Caco-2 (cell line): ENCODE measurements at regions not wholly inside any gene's neighbourhood (a gene's known extent, or its start where the extent isn't known, plus 50 kb on each side); places are given as distances from the start of the nearest gene placed in this dataset.
"Not testable (repeated sequence)": the region's sequence is repeated elsewhere in the genome, so short reads cannot be mapped to it uniquely, and the experiment has no call there.

ENCODE experiments used
- BruUV-seq: library from RNA; stranded (reverse); fragments of 400-500 nt; replicated peaks from 2 replicates; lab custom pipeline; 2021; lab: Mats Ljungman, UMichigan
- CTCF ChIA-PET: fragments of 300-600 bp; sonication (Branson Sonifier 250); formaldehyde crosslinking; loops from one replicate; lab custom pipeline; 2022; ENCODE audit warnings: antibody characterized with exemption; lab: Charles Lee
- POLR2A ChIA-PET: fragments of 300-600 bp; sonication (Branson Sonifier 250); formaldehyde crosslinking; loops from one replicate; lab custom pipeline; 2022; ENCODE audit warnings: antibody characterized with exemption; lab: Charles Lee
- DNase-seq, 2 experiments: peaks; one replicate each; pipeline versions ENCODE4 v3.0.0 to v3.0.0-alpha.2; 2020 to 2022
- H3K27me3 ChIP-seq: replicated peaks from 2 replicates; pipeline ENCODE4 v1.6.0; 2011; ENCODE audit warnings: low read length; ENCODE audit not compliant: control insufficient read depth, insufficient read depth
- H3K36me3 ChIP-seq: 2 replicates; pipeline ENCODE4 v1.5.1; 2011; ENCODE audit warnings: low read length; ENCODE audit not compliant: control insufficient read depth, insufficient read depth
- H3K4me1 ChIP-seq: fragments of 250-450 bp; sonication (Bioruptor Pico); 2 replicates; pipeline ENCODE4 v1.5.1; 2020; ENCODE audit warnings: mild to moderate bottlenecking
- H3K4me3 ChIP-seq: 2 replicates; pipeline ENCODE4 v1.5.1; 2011; ENCODE audit warnings: low read depth, mild to moderate bottlenecking, control low read depth, low read length
- H3K9me3 ChIP-seq: fragments of 250-450 bp; sonication (Bioruptor Pico); 2 replicates; pipeline ENCODE4 v1.5.1; 2020; ENCODE audit warnings: mild to moderate bottlenecking, moderate library complexity
- H3K27ac Mint-ChIP-seq: one replicate; pipeline ENCODE4 v1.8.0; 2022; ENCODE audit warnings: mixed read lengths; ENCODE audit not compliant: unreplicated experiment
- H3K27me3 Mint-ChIP-seq: one replicate; pipeline ENCODE4 v1.8.0; 2022; ENCODE audit warnings: mixed read lengths; ENCODE audit not compliant: insufficient read depth, unreplicated experiment
- H3K36me3 Mint-ChIP-seq: one replicate; pipeline ENCODE4 v1.8.0; 2022; ENCODE audit warnings: mild to moderate bottlenecking, mixed read lengths; ENCODE audit not compliant: insufficient read depth, unreplicated experiment
- H3K4me1 Mint-ChIP-seq: one replicate; pipeline ENCODE4 v1.8.0; 2022; ENCODE audit warnings: low read depth, mixed read lengths; ENCODE audit not compliant: unreplicated experiment
- H3K4me3 Mint-ChIP-seq: one replicate; pipeline ENCODE4 v1.8.0; 2022; ENCODE audit warnings: mild to moderate bottlenecking, moderate library complexity, mixed read lengths; ENCODE audit not compliant: unreplicated experiment
- H3K9me3 Mint-ChIP-seq: one replicate; pipeline ENCODE4 v1.8.0; 2022; ENCODE audit warnings: mixed read lengths; ENCODE audit not compliant: unreplicated experiment
- CTCF ChIP-seq, 2 experiments: fragments of 200-600 bp in 1 of 2; IDR thresholded peaks; 1 replicate in 1 of 2; 2 replicates in 1 of 2; pipeline versions ENCODE4 v1.5.1 to v1.8.0; 2011 to 2022; ENCODE audit warnings: antibody characterized with exemption in 1 of 2, control low read depth in 1 of 2, inconsistent platforms in 1 of 2, low read depth in 1 of 2, low read length in 1 of 2, mild to moderate bottlenecking in 1 of 2, moderate library complexity in 1 of 2; ENCODE audit not compliant: insufficient read depth in 1 of 2, severe bottlenecking in 1 of 2, unreplicated experiment in 1 of 2
- intact Hi-C: fragments of 100-400 bp; cut with micrococcal nuclease; formaldehyde crosslinking; loops from one replicate; pipeline ENCODE4 v1.10.0; 2022; ENCODE audit not compliant: unreplicated experiment

GRCh38 chr16:77511053-77511452, 76.2 kb upstream of the ADAMTS18 start:
- peaks cover 22% of the 10 kb centered on the region for H3K27me3 Mint-ChIP-seq
- no peak overlapping the region for H3K4me3 Mint-ChIP-seq
- H3K36me3 Mint-ChIP-seq = no peaks in the 10 kb centered on the region
- CTCF ChIA-PET = no interaction called here
- no peaks in the 10 kb centered on the region for H3K4me1 ChIP-seq
- no peak overlapping the region for H3K4me3 ChIP-seq
- no peaks in the 10 kb centered on the region; the same call in 1 of the 2 replicates for H3K27me3 ChIP-seq
- intact Hi-C loops = no loop called here
- no peak overlapping the region for H3K27ac Mint-ChIP-seq
- no peaks in the 10 kb centered on the region for H3K9me3 Mint-ChIP-seq
- H3K9me3 ChIP-seq = no peaks in the 10 kb centered on the region
- POLR2A ChIA-PET = no interaction called here
- no peak for TF ChIP-seq CTCF (IDR thresholded peaks at IDR 0.05; ENCODE audit: insufficient read depth in 1 of 2, low read depth in 1 of 2, low read length in 1 of 2, severe bottlenecking in 1 of 2, unreplicated experiment in 1 of 2)
- H3K36me3 ChIP-seq = no peaks in the 10 kb centered on the region
- no TSS peak for BruUV-seq
- no peaks in the 10 kb centered on the region for H3K4me1 Mint-ChIP-seq
- DNase-seq = no peak

- no TSS peak for BruUV-seq
- Histone ChIP-seq H3K4me3 (no peak overlapping the region), H3K9me3 (no peaks in the 10 kb centered on the region), H3K36me3 (no peaks in the 10 kb centered on the region), H3K4me1 (no peaks in the 10 kb centered on the region), H3K27me3 (no peaks in the 10 kb centered on the region; the same call in 1 of the 2 replicates)
- Mint-ChIP-seq H3K27ac (no peak overlapping the region), H3K27me3 (peaks cover 27% of the 10 kb centered on the region), H3K4me1 (no peaks in the 10 kb centered on the region), H3K9me3 (no peaks in the 10 kb centered on the region), H3K36me3 (no peaks in the 10 kb centered on the region), H3K4me3 (no peak overlapping the region)
- intact Hi-C loops = no loop called here
- no peak for TF ChIP-seq CTCF (IDR thresholded peaks at IDR 0.05; ENCODE audit: insufficient read depth in 1 of 2, low read depth in 1 of 2, low read length in 1 of 2, severe bottlenecking in 1 of 2, unreplicated experiment in 1 of 2)
- ChIA-PET CTCF (no interaction called here), POLR2A (no interaction called here)
- no peak for DNase-seq
Measured at GRCh38 chr16:77514500-77515220, 79.8 kb upstream of the ADAMTS18 start.

GRCh38 chr16:77525226-77525625, 90.4 kb upstream of the ADAMTS18 start:
- H3K4me3 Mint-ChIP-seq, H3K27me3 ChIP-seq, CTCF ChIA-PET, H3K4me1 Mint-ChIP-seq, H3K36me3 ChIP-seq, DNase-seq, H3K4me3 ChIP-seq, H3K36me3 Mint-ChIP-seq, POLR2A ChIA-PET, intact Hi-C loops, BruUV-seq, H3K4me1 ChIP-seq, H3K27ac Mint-ChIP-seq, H3K9me3 ChIP-seq: not testable (repeated sequence)
- Mint-ChIP-seq H3K9me3 (peaks cover 33% of the 10 kb centered on the region), H3K27me3 (peaks cover 12% of the 10 kb centered on the region)
